ENCODE measurements at regions not wholly inside any gene's neighbourhood (a gene's known extent, or its start where the extent isn't known, plus 50 kb on each side); places are given as distances from the start of the nearest gene placed in this dataset.

GRCh38 chr11:29315275-29315674 lies 701.6 kb downstream of the KCNA4 start:
- peaks cover 0 to 13% (median 3%) of the 10 kb centered on the region in 7 donors for H3K9me3 Mint-ChIP-seq
- H3K9me3 ChIP-seq (ENCODE audit: control insufficient read depth in 2 of 2, low read length in 2 of 2), result peaks cover 0 to 2% of the 10 kb centered on the region in 2 experiments

GRCh38 chr11:29314211-29314610 lies 702.6 kb downstream of the KCNA4 start:
- Mint-ChIP-seq H3K4me1 (no peaks in the 10 kb centered on the region), H3K27ac (no peak overlapping the region), H3K4me3 (no peak overlapping the region), H3K27me3 (no peaks in the 10 kb centered on the region), H3K9me3 (peaks cover 0 to 18% (median 4%) of the 10 kb centered on the region in 7 donors), H3K36me3 (no peaks in the 10 kb centered on the region)
- no peak for ATAC-seq (ENCODE audit: low read depth in 2 of 2)
- no peak for DNase-seq
- Histone ChIP-seq H3K27ac (ENCODE audit: insufficient read depth, low read length, poor library complexity, severe bottlenecking) (no peak overlapping the region), H3K4me1 (ENCODE audit: control insufficient read depth, insufficient read depth, low read length, poor library complexity, severe bottlenecking) (no peaks in the 10 kb centered on the region), H3K36me3 (ENCODE audit: control insufficient read depth, insufficient read depth, low read length) (no peaks in the 10 kb centered on the region), H3K4me3 (ENCODE audit: low read depth, low read length) (no peak overlapping the region), H3K27me3 (ENCODE audit: control insufficient read depth, insufficient read depth, low read length) (no peaks in the 10 kb centered on the region), H3K9me3 (ENCODE audit: control insufficient read depth in 2 of 2, low read length in 2 of 2) (peaks cover 0 to 2% of the 10 kb centered on the region in 2 experiments)

More at GRCh38 chr11:29315275-29315674, 701.6 kb downstream of the KCNA4 start:
- Mint-ChIP-seq H3K36me3 (no peaks in the 10 kb centered on the region), H3K4me1 (no peaks in the 10 kb centered on the region), H3K4me3 (no peak overlapping the region), H3K27me3 (no peaks in the 10 kb centered on the region), H3K27ac (no peak overlapping the region)
- Histone ChIP-seq H3K27me3 (ENCODE audit: control insufficient read depth, insufficient read depth, low read length) (no peaks in the 10 kb centered on the region), H3K27ac (ENCODE audit: insufficient read depth, low read length, poor library complexity, severe bottlenecking) (no peak overlapping the region), H3K4me1 (ENCODE audit: control insufficient read depth, insufficient read depth, low read length, poor library complexity, severe bottlenecking) (no peaks in the 10 kb centered on the region), H3K4me3 (ENCODE audit: low read depth, low read length) (no peak overlapping the region), H3K36me3 (ENCODE audit: control insufficient read depth, insufficient read depth, low read length) (no peaks in the 10 kb centered on the region)
- DNase-seq (no peak), ATAC-seq (ENCODE audit: low read depth in 2 of 2) (no peak)

GRCh38 chr11:29312812-29313211 lies 704.0 kb downstream of the KCNA4 start:
- Histone ChIP-seq H3K9me3 (ENCODE audit: control insufficient read depth in 2 of 2, low read length in 2 of 2) (peaks cover 0 to 2% of the 10 kb centered on the region in 2 experiments), H3K27ac (ENCODE audit: insufficient read depth, low read length, poor library complexity, severe bottlenecking) (no peak overlapping the region), H3K36me3 (ENCODE audit: control insufficient read depth, insufficient read depth, low read length) (no peaks in the 10 kb centered on the region), H3K4me1 (ENCODE audit: control insufficient read depth, insufficient read depth, low read length, poor library complexity, severe bottlenecking) (no peaks in the 10 kb centered on the region), H3K27me3 (ENCODE audit: control insufficient read depth, insufficient read depth, low read length) (no peaks in the 10 kb centered on the region), H3K4me3 (ENCODE audit: low read depth, low read length) (no peak overlapping the region)
- no peak overlapping the region for H3K4me3 Mint-ChIP-seq
- H3K4me1 Mint-ChIP-seq, result no peaks in the 10 kb centered on the region
- no peaks in the 10 kb centered on the region for H3K27me3 Mint-ChIP-seq
- ATAC-seq (ENCODE audit: low read depth in 2 of 2) (no peak), DNase-seq (no peak)
- H3K36me3 Mint-ChIP-seq, result no peaks in the 10 kb centered on the region
- no peak overlapping the region for H3K27ac Mint-ChIP-seq
- H3K9me3 Mint-ChIP-seq, result peaks cover 0 to 18% (median 4%) of the 10 kb centered on the region in 7 donors

GRCh38 chr11:29310725-29311342 lies 706.0 kb downstream of the KCNA4 start:
- no peaks in the 10 kb centered on the region for H3K27me3 Mint-ChIP-seq

GRCh38 chr11:29309992-29310391 lies 706.8 kb downstream of the KCNA4 start:
- no peak overlapping the region for H3K27ac Mint-ChIP-seq

More at GRCh38 chr11:29310725-29311342, 706.0 kb downstream of the KCNA4 start:
- no peak overlapping the region for H3K4me3 ChIP-seq (ENCODE audit: low read depth, low read length)
- H3K27ac Mint-ChIP-seq, result no peak overlapping the region
- no peaks in the 10 kb centered on the region for H3K36me3 ChIP-seq (ENCODE audit: control insufficient read depth, insufficient read depth, low read length)
- ATAC-seq (ENCODE audit: low read depth in 2 of 2) (no peak), DNase-seq (no peak)
- peaks cover 0 to 14% (median 5%) of the 10 kb centered on the region in 7 donors for H3K9me3 Mint-ChIP-seq
- H3K27me3 ChIP-seq (ENCODE audit: control insufficient read depth, insufficient read depth, low read length), result no peaks in the 10 kb centered on the region
- no peak overlapping the region for H3K4me3 Mint-ChIP-seq
- H3K36me3 Mint-ChIP-seq, result no peaks in the 10 kb centered on the region
- no peaks in the 10 kb centered on the region for H3K4me1 ChIP-seq (ENCODE audit: control insufficient read depth, insufficient read depth, low read length, poor library complexity, severe bottlenecking)
- peaks cover 0 to 2% of the 10 kb centered on the region in 2 experiments for H3K9me3 ChIP-seq (ENCODE audit: control insufficient read depth in 2 of 2, low read length in 2 of 2)
- H3K27ac ChIP-seq (ENCODE audit: insufficient read depth, low read length, poor library complexity, severe bottlenecking), result no peak overlapping the region
- H3K4me1 Mint-ChIP-seq, result no peaks in the 10 kb centered on the region

GRCh38 chr11:29306527-29306926 lies 710.3 kb downstream of the KCNA4 start:
- Histone ChIP-seq H3K27me3 (ENCODE audit: control insufficient read depth, insufficient read depth, low read length) (no peaks in the 10 kb centered on the region), H3K4me1 (ENCODE audit: control insufficient read depth, insufficient read depth, low read length, poor library complexity, severe bottlenecking) (no peaks in the 10 kb centered on the region), H3K36me3 (ENCODE audit: control insufficient read depth, insufficient read depth, low read length) (no peaks in the 10 kb centered on the region), H3K4me3 (ENCODE audit: low read depth, low read length) (no peak overlapping the region), H3K27ac (ENCODE audit: insufficient read depth, low read length, poor library complexity, severe bottlenecking) (no peak overlapping the region), H3K9me3 (ENCODE audit: control insufficient read depth in 2 of 2, low read length in 2 of 2) (no peaks in the 10 kb centered on the region)
- no peaks in the 10 kb centered on the region for H3K4me1 Mint-ChIP-seq
- no peaks in the 10 kb centered on the region for H3K27me3 Mint-ChIP-seq
- no peak overlapping the region for H3K4me3 Mint-ChIP-seq
- no peak overlapping the region for H3K27ac Mint-ChIP-seq
- no peaks in the 10 kb centered on the region for H3K36me3 Mint-ChIP-seq
- ATAC-seq (ENCODE audit: low read depth in 2 of 2) (no peak), DNase-seq (no peak)
- H3K9me3 Mint-ChIP-seq, result peaks cover 0 to 17% (median 4%) of the 10 kb centered on the region in 7 donors

More at GRCh38 chr11:29309992-29310391, 706.8 kb downstream of the KCNA4 start:
- Mint-ChIP-seq H3K36me3 (no peaks in the 10 kb centered on the region), H3K9me3 (peaks cover 0 to 9% (median 4%) of the 10 kb centered on the region in 7 donors), H3K4me1 (no peaks in the 10 kb centered on the region), H3K4me3 (no peak overlapping the region), H3K27me3 (no peaks in the 10 kb centered on the region)
- no peak overlapping the region for H3K27ac ChIP-seq (ENCODE audit: insufficient read depth, low read length, poor library complexity, severe bottlenecking)
- H3K4me3 ChIP-seq (ENCODE audit: low read depth, low read length), result no peak overlapping the region
- DNase-seq (no peak), ATAC-seq (ENCODE audit: low read depth in 2 of 2) (no peak)
- peaks cover 0 to 2% of the 10 kb centered on the region in 2 experiments for H3K9me3 ChIP-seq (ENCODE audit: control insufficient read depth in 2 of 2, low read length in 2 of 2)
- H3K4me1 ChIP-seq (ENCODE audit: control insufficient read depth, insufficient read depth, low read length, poor library complexity, severe bottlenecking), result no peaks in the 10 kb centered on the region
- H3K36me3 ChIP-seq (ENCODE audit: control insufficient read depth, insufficient read depth, low read length), result no peaks in the 10 kb centered on the region
- no peaks in the 10 kb centered on the region for H3K27me3 ChIP-seq (ENCODE audit: control insufficient read depth, insufficient read depth, low read length)

- no peak overlapping the region for H3K4me3 Mint-ChIP-seq
- no peaks in the 10 kb centered on the region for H3K36me3 ChIP-seq (ENCODE audit: control insufficient read depth, insufficient read depth, low read length)
- H3K36me3 Mint-ChIP-seq, result no peaks in the 10 kb centered on the region
- no peaks in the 10 kb centered on the region for H3K27me3 ChIP-seq (ENCODE audit: control insufficient read depth, insufficient read depth, low read length)
- H3K27me3 Mint-ChIP-seq, result no peaks in the 10 kb centered on the region
- no peak overlapping the region for H3K27ac ChIP-seq (ENCODE audit: insufficient read depth, low read length, poor library complexity, severe bottlenecking)
- H3K4me1 ChIP-seq (ENCODE audit: control insufficient read depth, insufficient read depth, low read length, poor library complexity, severe bottlenecking), result no peaks in the 10 kb centered on the region
- peaks cover 0 to 2% of the 10 kb centered on the region in 2 experiments for H3K9me3 ChIP-seq (ENCODE audit: control insufficient read depth in 2 of 2, low read length in 2 of 2)
- H3K9me3 Mint-ChIP-seq, result peaks cover 0 to 13% (median 6%) of the 10 kb centered on the region in 7 donors
- ATAC-seq (ENCODE audit: low read depth in 2 of 2), result no peak
- no peak for DNase-seq
- H3K4me1 Mint-ChIP-seq, result no peaks in the 10 kb centered on the region
- H3K4me3 ChIP-seq (ENCODE audit: low read depth, low read length), result no peak overlapping the region
- no peak overlapping the region for H3K27ac Mint-ChIP-seq
These were observed 711.2 kb downstream of the KCNA4 start for GRCh38 chr11:29305456-29306232.
